ENCODE measurements at regions not wholly inside any gene's neighbourhood (a gene's known extent, or its start where the extent isn't known, plus 50 kb on each side); places are given as distances from the start of the nearest gene placed in this dataset.

DNA sequence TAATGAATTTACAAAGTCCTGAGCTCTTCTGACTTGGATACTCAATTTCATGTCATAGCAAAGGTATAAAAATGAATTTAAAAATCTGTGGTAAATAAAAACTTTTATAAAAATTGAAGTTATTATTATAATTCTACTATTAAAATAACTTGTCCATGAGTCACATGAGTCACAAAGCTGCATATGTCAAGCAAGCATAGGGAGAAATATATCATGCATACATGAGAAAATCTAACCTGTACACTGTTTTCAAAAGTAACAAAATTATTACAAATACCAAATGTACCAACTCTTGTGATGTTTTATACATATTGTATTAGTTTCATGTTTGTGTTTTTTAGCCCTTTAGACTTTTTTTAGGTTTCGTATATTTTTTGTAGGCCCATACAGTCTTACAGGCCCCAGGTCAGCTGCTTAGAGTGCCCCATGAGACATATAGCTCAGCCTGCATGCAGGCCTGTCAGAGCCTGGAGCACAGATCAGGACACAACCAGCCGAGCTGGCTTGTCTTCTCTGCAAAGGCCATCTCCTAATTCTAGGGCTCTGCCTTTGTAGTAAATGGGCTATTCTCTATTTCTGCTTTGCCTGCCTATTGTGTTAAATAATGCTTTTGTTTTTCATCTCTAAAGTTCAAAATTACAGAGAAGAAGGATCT lies 818.7 kb upstream of the TENM3 start:
- no peak for DNase-seq

DNA sequence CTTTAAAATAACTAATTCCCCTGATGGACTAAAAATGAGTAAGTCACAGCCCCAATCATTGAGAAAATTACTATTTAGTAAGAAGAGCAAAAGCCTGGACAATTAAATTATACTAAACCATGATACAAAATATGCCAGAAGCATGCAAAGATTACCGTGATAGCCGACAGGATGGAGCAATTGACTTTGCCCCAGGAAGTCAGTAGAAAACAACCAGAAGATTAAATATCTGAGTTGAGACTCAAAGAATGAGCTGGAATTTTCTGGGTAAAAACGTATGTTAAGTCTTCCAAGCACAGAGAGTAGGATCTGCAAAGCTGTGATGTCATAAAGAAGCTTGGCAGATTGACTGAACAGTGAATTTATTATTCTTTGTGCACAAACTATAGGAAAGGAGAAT lies 816.1 kb upstream of the TENM3 start:
- no peak for DNase-seq

GRCh38 chr4:181431006-181431405 lies 812.2 kb upstream of the TENM3 start:
- no peak for DNase-seq

- no peak for DNase-seq
These were observed 811.5 kb upstream of the TENM3 start for GRCh38 chr4:181431661-181432060.

DNA sequence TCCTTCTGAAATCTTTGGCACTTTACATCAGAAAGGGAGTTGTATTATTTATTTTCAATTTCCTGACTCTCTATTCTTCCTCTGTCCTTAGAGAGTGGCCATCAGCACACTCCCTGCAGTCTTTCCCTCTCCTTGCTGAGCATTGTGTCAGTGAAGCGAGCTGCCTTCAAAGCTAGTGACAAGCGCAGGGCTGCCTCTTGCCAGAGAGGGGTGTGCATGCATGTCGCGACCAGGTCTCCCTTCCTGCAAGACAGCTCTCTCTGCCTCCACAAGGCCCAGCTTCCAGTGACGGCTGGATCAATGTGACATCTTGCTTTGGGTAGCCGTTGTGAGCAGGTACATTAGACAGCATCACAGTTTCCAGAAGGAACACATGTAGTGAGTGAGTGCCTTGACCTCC lies 810.9 kb upstream of the TENM3 start:
- no peak for DNase-seq

DNA sequence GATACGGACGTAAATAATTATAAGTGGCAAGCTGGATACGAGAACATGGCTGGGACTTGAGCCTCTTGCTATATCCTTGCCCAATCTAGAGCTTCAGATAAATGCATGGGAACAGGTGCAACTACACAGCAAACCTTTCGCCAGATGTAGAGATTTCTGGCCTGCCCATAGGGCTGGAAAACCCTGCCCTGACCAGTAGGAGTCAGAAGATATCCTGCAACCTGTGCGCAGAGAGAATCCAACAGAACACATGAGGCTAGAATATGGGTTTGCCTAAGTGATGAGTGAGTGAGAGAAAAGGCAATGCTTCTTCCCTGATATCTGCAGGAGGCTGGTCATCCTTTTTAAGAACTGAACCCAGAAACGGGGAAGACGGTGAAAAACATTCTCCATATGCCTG lies 805.3 kb upstream of the TENM3 start:
- no peak for DNase-seq

GRCh38 chr4:181438641-181439040 lies 804.6 kb upstream of the TENM3 start:
- peak; percentile 1 for DNase-seq

DNA sequence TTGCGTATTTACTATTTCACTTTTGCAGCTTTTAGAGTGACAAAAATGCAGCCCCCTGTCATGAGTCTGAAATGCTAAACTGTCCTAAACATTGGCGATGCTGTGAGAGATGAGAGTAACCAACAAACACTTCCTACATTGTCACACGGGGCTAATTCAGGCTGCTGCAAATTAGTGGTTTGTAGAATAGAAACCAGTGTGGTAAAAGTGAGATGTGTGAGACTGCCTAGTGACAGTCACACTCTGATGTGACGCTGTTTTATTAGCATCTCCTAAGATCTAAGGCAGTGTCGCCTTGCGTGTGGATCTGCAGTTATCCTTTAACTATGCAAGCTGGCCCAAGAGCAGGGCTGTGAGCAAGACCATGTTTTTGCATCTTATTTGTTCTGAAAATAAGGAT lies 800.2 kb upstream of the TENM3 start:
- DNase-seq, result no peak

DNA sequence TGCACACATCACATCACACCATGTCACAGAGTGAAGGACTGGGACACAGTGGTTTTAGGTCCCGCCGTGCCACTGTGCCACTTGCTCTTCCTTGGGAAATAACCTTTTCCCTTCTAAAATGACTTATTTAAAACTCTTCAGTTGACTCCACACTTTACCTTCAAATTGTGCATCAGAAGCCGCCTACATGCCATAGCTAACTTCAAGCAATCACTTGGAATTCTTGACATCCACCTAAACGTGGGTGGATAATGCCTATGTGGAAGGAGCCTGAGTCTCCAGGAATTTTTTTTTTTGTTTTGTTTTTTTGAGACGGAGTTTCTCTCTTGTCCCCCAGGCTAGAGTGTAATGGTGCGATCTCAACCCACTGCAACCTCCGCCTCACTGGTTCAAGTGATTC lies 777.4 kb upstream of the TENM3 start:
- DNase-seq, result no peak

- DNase-seq, result no peak
These were observed 774.8 kb upstream of the TENM3 start for GRCh38 chr4:181468451-181468850.

- DNase-seq, result no peak
These were observed 772.9 kb upstream of the TENM3 start for GRCh38 chr4:181470306-181470705.

DNA sequence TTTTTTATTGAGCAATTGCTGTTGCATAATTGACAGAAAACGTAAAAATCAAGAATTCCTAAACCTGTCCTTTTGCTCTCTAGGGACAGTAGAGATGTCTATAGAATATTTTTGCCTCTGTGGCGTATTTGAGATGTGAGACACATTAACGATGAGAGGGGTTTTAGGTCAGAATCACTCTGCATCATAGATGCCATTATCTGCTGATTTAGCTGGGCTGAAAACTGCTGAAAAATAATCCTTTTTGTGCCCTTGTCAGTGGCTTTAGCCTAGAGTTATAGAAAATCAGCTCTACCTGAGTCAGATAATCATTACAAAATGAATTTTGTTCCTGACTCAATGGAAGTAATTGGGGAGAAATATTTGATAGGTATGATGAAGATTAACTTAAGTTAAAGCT lies 767.8 kb upstream of the TENM3 start:
- no peak for DNase-seq

DNA sequence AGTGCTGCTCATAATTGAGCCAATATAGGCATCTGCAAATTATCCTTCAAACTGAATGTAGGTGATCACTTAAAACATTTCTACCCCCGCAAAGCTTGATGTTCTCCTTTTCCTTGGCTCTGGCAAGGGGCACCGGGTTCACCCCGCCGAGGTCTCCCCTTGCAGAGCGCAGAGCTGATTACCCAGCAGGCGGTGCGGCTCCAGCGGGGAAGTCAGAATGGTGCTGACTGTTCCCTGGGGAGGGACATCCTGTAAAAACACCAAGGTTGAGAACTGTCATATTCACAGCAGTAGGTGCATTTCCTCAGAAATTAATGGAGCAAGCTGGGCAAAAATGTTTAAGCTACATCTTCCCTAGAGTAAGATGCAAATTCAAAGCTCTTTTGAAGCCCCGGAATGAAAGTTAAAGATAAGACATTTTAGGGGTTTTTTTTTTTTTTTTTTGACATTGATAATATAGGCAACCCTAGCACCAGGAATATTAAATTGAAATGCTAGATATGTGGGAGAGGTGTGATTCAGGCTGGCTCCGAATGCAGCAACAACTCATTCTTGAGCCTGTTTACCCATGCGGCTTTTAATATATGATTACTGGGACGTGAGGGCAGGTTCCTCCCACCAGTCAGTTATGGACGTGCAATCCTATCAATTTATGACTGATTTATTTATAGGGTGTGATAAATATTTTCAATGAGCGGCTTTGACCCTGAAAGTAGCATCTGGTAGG lies 767.3 kb upstream of the TENM3 start:
- no peak for DNase-seq

- DNase-seq, result no peak
These were observed 766.7 kb upstream of the TENM3 start for GRCh38 chr4:181476508-181476890.

DNA sequence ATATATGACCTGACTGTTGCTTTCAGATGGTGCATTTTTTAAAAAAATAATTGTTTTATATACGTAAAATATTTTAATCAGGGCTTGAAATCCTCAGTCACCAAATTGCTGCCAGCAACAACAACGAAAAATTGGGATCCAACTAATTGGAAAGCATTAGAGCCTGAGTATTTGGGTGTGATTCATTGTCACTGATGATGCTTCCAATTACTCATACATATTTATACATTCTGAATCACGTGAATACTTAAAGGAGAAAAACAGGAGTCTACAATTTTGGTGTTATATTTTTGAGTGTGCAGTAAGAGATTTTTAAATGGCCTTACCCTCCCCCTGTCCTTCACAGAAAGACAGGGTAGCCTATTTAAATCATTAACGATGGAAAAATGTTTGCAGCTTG lies 765.6 kb upstream of the TENM3 start:
- DNase-seq, result no peak

- no peak for DNase-seq
These were observed 764.5 kb upstream of the TENM3 start for GRCh38 chr4:181478656-181479055.

DNA sequence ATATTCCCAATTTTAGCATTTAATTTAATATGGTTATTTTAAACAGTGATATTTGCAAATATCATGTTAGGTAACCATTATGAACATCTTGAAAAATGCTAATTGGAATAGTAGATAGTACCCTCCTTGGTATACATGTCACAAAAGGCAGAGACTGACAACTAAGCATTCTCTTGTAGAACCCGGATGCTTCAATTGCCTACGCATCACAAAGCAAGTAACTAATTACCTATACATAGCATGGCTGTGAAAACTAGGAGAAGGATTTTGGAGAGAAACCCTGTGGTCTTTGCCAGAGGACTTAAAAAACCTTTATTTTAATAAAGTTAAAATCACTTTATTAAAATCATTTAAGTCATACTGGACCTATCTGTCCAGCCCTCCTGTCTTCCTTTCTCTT lies 764.1 kb upstream of the TENM3 start:
- no peak for DNase-seq

DNA sequence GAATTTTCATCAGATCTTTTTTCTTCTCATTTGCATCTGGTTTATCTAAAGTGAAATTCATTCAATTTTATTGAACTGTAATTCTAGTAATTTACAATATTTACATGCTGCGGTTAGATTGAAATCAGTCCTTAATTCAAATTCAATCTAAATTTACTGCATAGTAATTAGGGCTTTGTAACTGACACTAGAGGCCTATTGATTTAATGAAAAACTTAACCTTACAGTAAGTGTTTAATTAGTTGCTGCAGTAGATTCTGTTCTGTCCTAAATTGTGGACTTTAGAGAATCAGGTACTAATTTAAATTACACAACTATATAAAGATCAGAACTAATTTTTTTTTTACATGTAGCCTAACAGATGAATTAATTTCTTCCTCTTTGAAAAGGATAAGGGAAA lies 758.8 kb upstream of the TENM3 start:
- no peak for DNase-seq

GRCh38 chr4:181488926-181489325 lies 754.3 kb upstream of the TENM3 start:
- no peak for DNase-seq

DNA sequence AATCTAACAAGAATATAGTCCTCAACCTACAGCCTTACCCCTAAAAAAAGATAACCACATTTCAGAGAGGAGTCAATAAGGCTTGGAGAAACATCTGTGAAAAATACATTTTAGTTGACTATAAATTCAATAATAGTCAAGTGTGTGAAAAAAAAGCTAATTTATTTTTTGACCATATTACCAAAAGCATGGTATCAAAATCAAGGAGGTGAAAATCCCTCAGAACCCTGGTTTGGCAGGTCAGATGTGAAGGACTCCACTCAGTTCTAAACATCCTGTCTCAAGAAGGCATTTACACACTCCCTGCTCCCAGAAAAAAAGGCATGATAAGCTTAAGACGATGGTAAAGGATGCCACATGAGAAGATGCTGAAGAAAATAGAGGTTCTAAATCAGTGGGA lies 745.1 kb upstream of the TENM3 start:
- no peak for DNase-seq

DNA sequence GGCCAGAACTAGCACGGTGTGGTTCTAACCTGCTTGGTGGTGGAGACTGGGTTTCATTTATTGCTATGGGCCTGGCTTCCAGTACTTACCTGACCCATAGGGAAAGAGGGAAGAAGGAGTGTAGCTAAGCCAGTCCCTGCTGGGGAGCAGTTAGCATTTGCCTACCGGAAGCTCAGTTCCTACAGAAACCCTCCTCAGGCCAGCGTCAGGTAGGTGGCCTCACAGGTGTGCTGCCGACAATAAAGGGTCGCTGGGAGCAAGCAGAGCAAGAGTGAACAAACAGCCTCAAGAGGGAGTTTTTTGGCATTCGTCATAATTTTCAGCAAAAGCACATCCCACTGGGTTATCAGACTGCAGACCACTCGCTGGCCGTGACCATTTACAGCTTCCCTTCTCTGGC lies 740.6 kb upstream of the TENM3 start:
- no peak for DNase-seq

GRCh38 chr4:181503687-181504390 lies 739.4 kb upstream of the TENM3 start:
- DNase-seq, result no peak

GRCh38 chr4:181504924-181505323 lies 738.3 kb upstream of the TENM3 start:
- peak; percentile 17 for DNase-seq

DNA sequence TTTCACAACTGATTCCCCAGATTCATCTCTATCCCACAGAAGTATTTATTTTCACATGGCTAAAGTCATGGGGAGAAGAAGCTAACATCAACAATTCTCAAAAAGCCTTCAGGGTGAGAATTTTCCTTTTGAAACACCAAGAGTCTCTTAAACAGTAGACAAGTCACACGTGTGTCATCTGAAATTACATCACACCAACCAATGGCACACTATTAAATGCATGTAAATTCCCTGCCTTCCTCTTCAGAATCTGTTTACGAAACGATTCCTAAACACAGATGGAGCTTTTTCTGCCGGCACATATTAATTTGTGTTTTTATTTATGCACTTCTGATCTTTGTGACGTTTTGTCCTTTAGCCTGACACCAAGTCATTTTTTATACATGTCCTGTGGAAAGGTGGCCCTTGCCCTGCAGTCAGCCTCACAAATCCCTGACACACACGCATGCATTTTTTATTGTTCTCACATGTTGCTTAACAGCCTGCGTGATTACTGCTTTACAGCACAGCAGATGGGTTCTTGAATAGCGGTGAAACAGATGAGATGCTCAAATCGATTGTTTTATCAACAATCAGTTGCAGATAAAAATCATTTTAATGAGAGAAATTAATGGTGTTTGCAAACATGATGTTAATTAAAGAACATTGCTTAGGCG lies 735.9 kb upstream of the TENM3 start:
- no peak for DNase-seq
